ENCODE measurements at regions not wholly inside any gene's neighbourhood (a gene's known extent, or its start where the extent isn't known, plus 50 kb on each side); places are given as distances from the start of the nearest gene placed in this dataset.

- H3K9me3 ChIP-seq (ENCODE audit: control insufficient read depth in 1 of 2, low read length in 2 of 2) = no peaks in the 10 kb centered on the region
- no peak overlapping the region for H3K4me3 ChIP-seq (ENCODE audit: low read length in 2 of 2)
- Mint-ChIP-seq H3K4me3 (no peak overlapping the region), H3K27ac (no peak overlapping the region), H3K9me3 (peaks cover 0 to 5% (median 0%) of the 10 kb centered on the region in 8 donors), H3K4me1 (no peaks in the 10 kb centered on the region), H3K27me3 (no peaks in the 10 kb centered on the region), H3K36me3 (no peaks in the 10 kb centered on the region)
- no peaks in the 10 kb centered on the region for H3K27me3 ChIP-seq (ENCODE audit: insufficient read depth, low read length)
- CTCF ChIA-PET (ENCODE audit: partially characterized antibody) = no interaction called here
- no peak overlapping the region for H3K27ac ChIP-seq (ENCODE audit: low read depth, low read length)
- no peaks in the 10 kb centered on the region for H3K36me3 ChIP-seq (ENCODE audit: insufficient read depth, low read length)
- H3K4me1 ChIP-seq (ENCODE audit: insufficient read depth, low read length) = no peaks in the 10 kb centered on the region
- POLR2A ChIA-PET (ENCODE audit: partially characterized antibody) = no interaction called here
- DNase-seq = no peak
- intact Hi-C loops (cut with micrococcal nuclease) = no loop called here
Measured at GRCh38 chr7:94240902-94241301, 153.8 kb upstream of the COL1A2 start.

GRCh38 chr7:94241402-94241925 lies 153.2 kb upstream of the COL1A2 start:
- ChIA-PET POLR2A (ENCODE audit: partially characterized antibody) (no interaction called here), CTCF (ENCODE audit: partially characterized antibody) (no interaction called here)
- H3K9me3 ChIP-seq (ENCODE audit: control insufficient read depth in 1 of 2, low read length in 2 of 2) = no peaks in the 10 kb centered on the region
- H3K36me3 ChIP-seq (ENCODE audit: insufficient read depth, low read length) = no peaks in the 10 kb centered on the region
- Mint-ChIP-seq H3K4me3 (no peak overlapping the region), H3K27me3 (no peaks in the 10 kb centered on the region), H3K9me3 (peaks cover 0 to 5% (median 0%) of the 10 kb centered on the region in 8 donors), H3K36me3 (no peaks in the 10 kb centered on the region), H3K4me1 (no peaks in the 10 kb centered on the region), H3K27ac (no peak overlapping the region)
- DNase-seq = no peak
- H3K27ac ChIP-seq (ENCODE audit: low read depth, low read length) = no peak overlapping the region
- no peak overlapping the region for H3K4me3 ChIP-seq (ENCODE audit: low read length in 2 of 2)
- no peaks in the 10 kb centered on the region for H3K4me1 ChIP-seq (ENCODE audit: insufficient read depth, low read length)
- intact Hi-C loops (cut with micrococcal nuclease) = no loop called here
- no peaks in the 10 kb centered on the region for H3K27me3 ChIP-seq (ENCODE audit: insufficient read depth, low read length)

- ChIA-PET CTCF (ENCODE audit: partially characterized antibody) (interaction anchor here (0.6 kb wide), 1 partner anchor 18 kb away, joined by 3 read pairs; no protein-coding TSS in a partner anchor), POLR2A (ENCODE audit: partially characterized antibody) (no interaction called here)
- DNase-seq = no peak
- peaks cover 0 to 4% (median 0%) of the 10 kb centered on the region in 8 donors for H3K9me3 Mint-ChIP-seq
- Histone ChIP-seq H3K36me3 (ENCODE audit: insufficient read depth, low read length) (no peaks in the 10 kb centered on the region), H3K4me1 (ENCODE audit: insufficient read depth, low read length) (no peaks in the 10 kb centered on the region), H3K4me3 (ENCODE audit: low read length in 2 of 2) (no peak overlapping the region), H3K9me3 (ENCODE audit: control insufficient read depth in 1 of 2, low read length in 2 of 2) (no peaks in the 10 kb centered on the region), H3K27ac (ENCODE audit: low read depth, low read length) (no peak overlapping the region), H3K27me3 (ENCODE audit: insufficient read depth, low read length) (no peaks in the 10 kb centered on the region)
- intact Hi-C loops (cut with micrococcal nuclease) = no loop called here
- no peaks in the 10 kb centered on the region for H3K27me3 Mint-ChIP-seq
- H3K4me1 Mint-ChIP-seq = no peaks in the 10 kb centered on the region
- H3K36me3 Mint-ChIP-seq = no peaks in the 10 kb centered on the region
- no peak overlapping the region for H3K27ac Mint-ChIP-seq
- no peak overlapping the region for H3K4me3 Mint-ChIP-seq
Measured at GRCh38 chr7:94243066-94243711, 151.5 kb upstream of the COL1A2 start.

GRCh38 chr7:94244760-94245159 lies 149.9 kb upstream of the COL1A2 start:
- Histone ChIP-seq H3K27me3 (ENCODE audit: insufficient read depth, low read length) (no peaks in the 10 kb centered on the region), H3K9me3 (ENCODE audit: control insufficient read depth in 1 of 2, low read length in 2 of 2) (no peaks in the 10 kb centered on the region), H3K4me3 (ENCODE audit: low read length in 2 of 2) (no peak overlapping the region), H3K36me3 (ENCODE audit: insufficient read depth, low read length) (no peaks in the 10 kb centered on the region), H3K27ac (ENCODE audit: low read depth, low read length) (no peak overlapping the region), H3K4me1 (ENCODE audit: insufficient read depth, low read length) (no peaks in the 10 kb centered on the region)
- no peak for DNase-seq
- Mint-ChIP-seq H3K4me3 (no peak overlapping the region), H3K27me3 (no peaks in the 10 kb centered on the region), H3K36me3 (no peaks in the 10 kb centered on the region), H3K4me1 (no peaks in the 10 kb centered on the region), H3K9me3 (peaks cover 0 to 4% (median 0%) of the 10 kb centered on the region in 8 donors), H3K27ac (no peak overlapping the region)
- intact Hi-C loops (cut with micrococcal nuclease) = no loop called here
- POLR2A ChIA-PET (ENCODE audit: partially characterized antibody) = no interaction called here
- CTCF ChIA-PET (ENCODE audit: partially characterized antibody) = no interaction called here

GRCh38 chr7:94245500-94245899 lies 149.2 kb upstream of the COL1A2 start:
- no peaks in the 10 kb centered on the region for H3K36me3 Mint-ChIP-seq
- Histone ChIP-seq H3K9me3 (ENCODE audit: control insufficient read depth in 1 of 2, low read length in 2 of 2) (no peaks in the 10 kb centered on the region), H3K4me1 (ENCODE audit: insufficient read depth, low read length) (no peaks in the 10 kb centered on the region), H3K27me3 (ENCODE audit: insufficient read depth, low read length) (no peaks in the 10 kb centered on the region), H3K4me3 (ENCODE audit: low read length in 2 of 2) (no peak overlapping the region), H3K27ac (ENCODE audit: low read depth, low read length) (no peak overlapping the region), H3K36me3 (ENCODE audit: insufficient read depth, low read length) (no peaks in the 10 kb centered on the region)
- ChIA-PET CTCF (ENCODE audit: partially characterized antibody) (no interaction called here), POLR2A (ENCODE audit: partially characterized antibody) (no interaction called here)
- intact Hi-C loops (cut with micrococcal nuclease) = no loop called here
- no peak overlapping the region for H3K27ac Mint-ChIP-seq
- DNase-seq = no peak
- no peaks in the 10 kb centered on the region for H3K27me3 Mint-ChIP-seq
- H3K4me1 Mint-ChIP-seq = no peaks in the 10 kb centered on the region
- H3K4me3 Mint-ChIP-seq = no peak overlapping the region
- H3K9me3 Mint-ChIP-seq = peaks cover 0 to 4% (median 0%) of the 10 kb centered on the region in 8 donors

- CTCF ChIA-PET (ENCODE audit: partially characterized antibody) = no interaction called here
Measured at GRCh38 chr7:94247970-94248369, 146.7 kb upstream of the COL1A2 start.

GRCh38 chr7:94249631-94250030 lies 145.1 kb upstream of the COL1A2 start:
- CTCF ChIA-PET (ENCODE audit: partially characterized antibody) = no interaction called here
- intact Hi-C loops (cut with micrococcal nuclease) = no loop called here
- Mint-ChIP-seq H3K9me3 (peaks cover 0 to 3% (median 0%) of the 10 kb centered on the region in 8 donors), H3K27ac (no peak overlapping the region), H3K4me3 (no peak overlapping the region), H3K27me3 (no peaks in the 10 kb centered on the region), H3K36me3 (no peaks in the 10 kb centered on the region), H3K4me1 (no peaks in the 10 kb centered on the region)
- no peaks in the 10 kb centered on the region for H3K27me3 ChIP-seq (ENCODE audit: insufficient read depth, low read length)
- H3K27ac ChIP-seq (ENCODE audit: low read depth, low read length) = no peak overlapping the region
- DNase-seq = no peak
- H3K4me3 ChIP-seq (ENCODE audit: low read length in 2 of 2) = no peak overlapping the region
- H3K9me3 ChIP-seq (ENCODE audit: control insufficient read depth in 1 of 2, low read length in 2 of 2) = no peaks in the 10 kb centered on the region
- POLR2A ChIA-PET (ENCODE audit: partially characterized antibody) = no interaction called here
- no peaks in the 10 kb centered on the region for H3K4me1 ChIP-seq (ENCODE audit: insufficient read depth, low read length)
- H3K36me3 ChIP-seq (ENCODE audit: insufficient read depth, low read length) = no peaks in the 10 kb centered on the region

More at GRCh38 chr7:94247970-94248369, 146.7 kb upstream of the COL1A2 start:
- Mint-ChIP-seq H3K4me3 (no peak overlapping the region), H3K9me3 (peaks cover 0 to 3% (median 0%) of the 10 kb centered on the region in 8 donors), H3K36me3 (no peaks in the 10 kb centered on the region), H3K27me3 (no peaks in the 10 kb centered on the region), H3K27ac (no peak overlapping the region), H3K4me1 (no peaks in the 10 kb centered on the region)
- Histone ChIP-seq H3K9me3 (ENCODE audit: control insufficient read depth in 1 of 2, low read length in 2 of 2) (no peaks in the 10 kb centered on the region), H3K4me1 (ENCODE audit: insufficient read depth, low read length) (no peaks in the 10 kb centered on the region), H3K4me3 (ENCODE audit: low read length in 2 of 2) (no peak overlapping the region), H3K27ac (ENCODE audit: low read depth, low read length) (no peak overlapping the region), H3K27me3 (ENCODE audit: insufficient read depth, low read length) (no peaks in the 10 kb centered on the region), H3K36me3 (ENCODE audit: insufficient read depth, low read length) (no peaks in the 10 kb centered on the region)
- POLR2A ChIA-PET (ENCODE audit: partially characterized antibody) = no interaction called here
- DNase-seq = no peak
- intact Hi-C loops (cut with micrococcal nuclease) = no loop called here
